Skeletal muscle tissue (tissue), 3 donors: ENCODE measurements at regions not wholly inside any gene's neighbourhood (a gene's known extent, or its start where the extent isn't known, plus 50 kb on each side); places are given as distances from the start of the nearest gene placed in this dataset.
"Not testable (repeated sequence)": the region's sequence is repeated elsewhere in the genome, so short reads cannot be mapped to it uniquely, and the experiment has no call there.

ENCODE experiments used
- H3K27ac ChIP-seq: one replicate; pipeline ENCODE4 v1.7.0; 2013; ENCODE audit warnings: mild to moderate bottlenecking, low read depth, low read length, inconsistent platforms
- H3K27me3 ChIP-seq, 3 donors: one replicate each; pipeline ENCODE4 v1.7.0; 2013; ENCODE audit warnings: low read length in 3 of 3; ENCODE audit not compliant: control insufficient read depth in 3 of 3, insufficient read depth in 3 of 3
- H3K36me3 ChIP-seq, 3 donors: one replicate each; pipeline ENCODE4 v1.7.0; 2013; ENCODE audit warnings: low read length in 3 of 3; ENCODE audit not compliant: control insufficient read depth in 3 of 3, insufficient read depth in 3 of 3
- H3K4me1 ChIP-seq, 3 donors: one replicate each; pipeline ENCODE4 v1.7.0; 2013; ENCODE audit warnings: low read length in 3 of 3, mild to moderate bottlenecking in 3 of 3; ENCODE audit not compliant: control insufficient read depth in 3 of 3, insufficient read depth in 3 of 3
- H3K4me3 ChIP-seq, 3 donors: one replicate each; pipeline ENCODE4 v1.7.0; 2013; ENCODE audit warnings: low read length in 3 of 3
- H3K9ac ChIP-seq, 3 donors: one replicate each; pipeline ENCODE4 v1.7.0; 2013; ENCODE audit warnings: low read length in 3 of 3, mild to moderate bottlenecking in 3 of 3, moderate library complexity in 2 of 3, low read depth in 1 of 3
- H3K9me3 ChIP-seq, 3 donors: one replicate each; pipeline ENCODE4 v1.7.0; 2013; ENCODE audit warnings: low read length in 3 of 3; ENCODE audit not compliant: control insufficient read depth in 3 of 3
- donor health status: Osteomylitis.

DNA sequence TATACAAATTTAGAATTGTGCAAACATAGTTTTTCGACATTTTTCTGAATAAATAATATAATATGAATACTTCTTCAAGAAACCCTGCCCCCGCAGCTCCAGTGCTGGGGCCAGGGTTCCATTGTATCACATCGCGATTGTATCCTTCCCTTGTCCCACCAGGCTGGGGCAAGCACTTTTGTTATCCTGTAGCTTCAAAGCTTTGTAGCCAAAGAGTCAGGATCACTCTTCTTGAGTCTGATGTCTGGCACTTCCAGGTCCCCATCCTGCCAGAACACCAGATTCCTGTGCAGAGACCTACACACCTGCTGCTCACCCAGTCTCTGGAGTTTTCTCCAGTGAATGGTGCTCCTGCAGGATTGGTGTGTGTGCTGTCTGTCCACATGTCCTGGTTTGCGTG, 186.9 kb downstream of the ASB1 start:
- Histone ChIP-seq H3K27me3 (peaks cover 0 to 4% (median 3%) of the 10 kb centered on the region in 3 donors), H3K4me1 (no peaks in the 10 kb centered on the region), H3K9me3 (no peaks in the 10 kb centered on the region), H3K36me3 (no peaks in the 10 kb centered on the region), H3K4me3 (no peak overlapping the region), H3K27ac (no peak overlapping the region), H3K9ac (no peak overlapping the region)

DNA sequence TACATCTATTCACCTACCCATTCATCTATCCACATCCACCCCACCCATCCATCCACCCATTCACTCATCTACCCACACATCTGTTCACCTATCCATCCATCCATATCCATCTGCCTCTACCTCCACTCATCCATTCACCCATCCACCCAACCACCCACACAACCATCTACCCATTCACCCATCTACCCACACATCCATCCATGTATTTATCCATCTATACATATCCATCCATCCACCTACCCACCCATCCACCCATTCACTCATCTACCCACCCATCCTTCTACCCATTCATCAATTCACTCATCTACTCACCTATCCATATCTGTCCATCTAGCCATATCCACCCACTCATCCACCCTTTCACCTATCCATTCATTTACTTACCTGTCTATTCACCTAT, 187.6 kb downstream of the ASB1 start:
- Histone ChIP-seq H3K9me3 (no peaks in the 10 kb centered on the region), H3K36me3 (no peaks in the 10 kb centered on the region), H3K9ac (no peak overlapping the region), H3K27me3 (peaks cover 0 to 4% (median 3%) of the 10 kb centered on the region in 3 donors), H3K4me1 (no peaks in the 10 kb centered on the region), H3K4me3 (no peak overlapping the region), H3K27ac (no peak overlapping the region)

GRCh38 chr2:238615187-238615586, 188.5 kb downstream of the ASB1 start:
- no peaks in the 10 kb centered on the region for H3K9me3 ChIP-seq
- no peak overlapping the region for H3K27ac ChIP-seq
- H3K9ac ChIP-seq, result no peak overlapping the region
- H3K36me3 ChIP-seq, result no peaks in the 10 kb centered on the region
- H3K4me3 ChIP-seq, result no peak overlapping the region
- no peaks in the 10 kb centered on the region for H3K4me1 ChIP-seq
- H3K27me3 ChIP-seq, result peaks cover 0 to 4% (median 3%) of the 10 kb centered on the region in 3 donors

DNA sequence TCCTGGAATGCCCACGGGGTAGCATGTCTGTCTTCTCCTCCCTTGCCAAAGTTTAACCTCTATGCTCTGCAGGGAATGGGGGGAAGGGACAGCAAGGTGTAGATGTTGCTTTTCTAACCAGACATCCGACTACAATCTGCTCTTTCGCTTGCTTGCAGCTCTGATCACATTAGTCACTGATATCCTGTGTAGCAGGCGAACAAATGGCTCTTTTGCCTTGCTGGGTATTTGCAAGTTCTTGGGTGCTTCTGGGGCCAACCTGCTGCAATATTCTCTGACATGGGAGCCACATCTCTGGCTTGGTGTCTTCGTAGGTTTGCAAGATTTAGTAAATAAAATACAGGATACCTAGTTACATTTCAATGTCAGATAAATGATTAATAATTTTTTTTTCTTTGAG, 190.0 kb downstream of the ASB1 start:
- Histone ChIP-seq H3K27ac (no peak overlapping the region), H3K4me3 (no peak overlapping the region), H3K4me1 (no peaks in the 10 kb centered on the region), H3K36me3 (no peaks in the 10 kb centered on the region), H3K9me3 (no peaks in the 10 kb centered on the region), H3K27me3 (peaks cover 0 to 4% (median 3%) of the 10 kb centered on the region in 3 donors), H3K9ac (no peak overlapping the region)

DNA sequence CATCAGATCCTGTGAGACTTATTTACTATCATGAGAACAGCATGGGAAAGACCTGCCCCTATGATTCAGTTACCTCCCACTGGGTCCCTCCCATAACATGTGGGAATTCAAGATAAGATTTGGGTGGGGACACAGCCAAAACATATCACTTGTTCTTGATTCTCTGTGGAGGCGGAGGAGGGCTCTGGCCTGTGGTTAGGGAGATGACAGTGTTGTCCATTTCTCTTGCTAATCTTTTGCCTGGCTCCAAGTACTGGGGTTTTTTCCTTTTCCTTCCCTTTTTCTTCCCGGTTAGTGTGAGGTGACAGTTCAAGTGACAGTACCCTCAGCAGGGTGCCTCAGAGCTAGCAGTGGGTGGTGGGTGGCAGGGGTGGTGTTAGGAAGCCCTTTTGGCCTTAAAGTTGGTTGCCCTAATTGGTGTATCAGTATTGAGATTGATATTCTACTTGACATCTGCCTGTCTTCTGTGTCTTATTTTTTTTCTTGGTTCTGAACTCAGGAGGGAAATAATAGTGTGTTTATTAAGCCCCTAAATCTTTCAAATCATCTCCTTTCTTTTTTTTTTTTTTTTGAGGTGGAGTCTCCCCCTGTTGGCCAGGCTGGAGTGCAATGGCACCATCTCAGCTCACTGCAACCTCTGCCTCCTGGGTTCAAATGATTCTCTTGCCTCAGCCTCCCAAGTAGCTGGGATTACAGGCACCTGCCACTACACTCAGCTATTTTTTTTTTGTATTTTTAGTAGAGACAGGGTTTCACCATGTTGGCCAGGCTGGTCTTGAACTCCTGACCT, 192.0 kb downstream of the ASB1 start:
- not testable (repeated sequence) for H3K36me3 ChIP-seq, H3K27ac ChIP-seq, H3K27me3 ChIP-seq, H3K4me3 ChIP-seq, H3K4me1 ChIP-seq, H3K9ac ChIP-seq, H3K9me3 ChIP-seq

GRCh38 chr2:238627899-238628298, 201.2 kb downstream of the ASB1 start:
- H3K4me3 ChIP-seq, result no peak overlapping the region
- no peaks in the 10 kb centered on the region for H3K36me3 ChIP-seq
- peaks cover 0 to 3% (median 2%) of the 10 kb centered on the region in 3 donors for H3K27me3 ChIP-seq
- H3K4me1 ChIP-seq, result peaks cover 0 to 2% (median 0%) of the 10 kb centered on the region in 3 donors
- peaks cover 0 to 4% (median 0%) of the 10 kb centered on the region in 3 donors for H3K9me3 ChIP-seq
- H3K27ac ChIP-seq, result no peak overlapping the region
- H3K9ac ChIP-seq, result no peak overlapping the region

DNA sequence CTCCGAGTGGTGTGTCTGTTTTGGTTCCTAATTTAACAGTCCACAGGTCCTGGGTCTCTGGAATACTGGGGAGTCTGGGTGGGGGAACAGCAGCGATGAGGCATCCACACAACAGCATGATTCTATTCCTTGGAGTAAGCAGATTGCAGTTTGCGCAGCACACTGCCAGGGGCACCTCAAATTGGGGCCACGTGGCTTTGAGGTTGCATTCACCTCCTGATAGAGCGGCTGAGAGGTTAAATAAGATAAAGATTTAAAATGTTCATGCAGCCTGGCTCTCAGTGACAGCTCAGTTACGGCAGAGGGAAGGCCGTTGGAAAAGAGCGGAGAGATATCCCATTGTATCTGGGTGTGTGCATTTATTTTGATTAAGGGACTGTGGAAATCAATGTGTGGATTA, 202.3 kb downstream of the ASB1 start:
- Histone ChIP-seq H3K9ac (no peak overlapping the region), H3K27me3 (peaks cover 0 to 3% (median 2%) of the 10 kb centered on the region in 3 donors), H3K9me3 (peaks cover 0 to 4% (median 0%) of the 10 kb centered on the region in 3 donors), H3K27ac (no peak overlapping the region), H3K36me3 (no peaks in the 10 kb centered on the region), H3K4me1 (peaks cover 0 to 2% (median 0%) of the 10 kb centered on the region in 3 donors), H3K4me3 (no peak overlapping the region)

GRCh38 chr2:238631491-238632180, 204.9 kb downstream of the ASB1 start:
- H3K9me3 ChIP-seq, result peaks cover 0 to 4% (median 0%) of the 10 kb centered on the region in 3 donors
- peaks cover 9 to 11% (median 9%) of the 10 kb centered on the region in 3 donors for H3K27me3 ChIP-seq
- H3K4me3 ChIP-seq, result no peak overlapping the region
- H3K27ac ChIP-seq, result no peak overlapping the region
- peaks cover 0 to 5% (median 4%) of the 10 kb centered on the region in 3 donors for H3K4me1 ChIP-seq
- no peaks in the 10 kb centered on the region for H3K36me3 ChIP-seq
- H3K9ac ChIP-seq, result no peak overlapping the region

- H3K27ac ChIP-seq, result no peak overlapping the region
- H3K9ac ChIP-seq, result no peak overlapping the region
- H3K4me1 ChIP-seq, result peaks cover 0 to 5% (median 4%) of the 10 kb centered on the region in 3 donors
- H3K9me3 ChIP-seq, result peaks cover 0 to 2% (median 0%) of the 10 kb centered on the region in 3 donors
- H3K36me3 ChIP-seq, result no peaks in the 10 kb centered on the region
- H3K4me3 ChIP-seq, result no peak overlapping the region
- peaks cover 10 to 13% (median 12%) of the 10 kb centered on the region in 3 donors for H3K27me3 ChIP-seq
Measured at GRCh38 chr2:238632181-238633060, 205.7 kb downstream of the ASB1 start.
